GM18517 (cell line): ENCODE measurements at regions not wholly inside any gene's neighbourhood (a gene's known extent, or its start where the extent isn't known, plus 50 kb on each side); places are given as distances from the start of the nearest gene placed in this dataset.
"Not testable (repeated sequence)": the region's sequence is repeated elsewhere in the genome, so short reads cannot be mapped to it uniquely, and the experiment has no call there.

ENCODE experiments used
- ATAC-seq: cut with Tn5 transposase; IDR thresholded peaks from one replicate; pipeline ENCODE4 v1.9.1; 2021; ENCODE audit warnings: mild to moderate bottlenecking, moderate library complexity; ENCODE audit not compliant: unreplicated experiment

GRCh38 chr6:155887421-155887820, 431.8 kb upstream of the NOX3 start:
- ATAC-seq, result no peak

- no peak for ATAC-seq
Observed at GRCh38 chr6:155883741-155884140, 428.1 kb upstream of the NOX3 start.

GRCh38 chr6:155883334-155883731, 427.7 kb upstream of the NOX3 start:
- ATAC-seq, result no peak

- peak; percentile 87 for ATAC-seq
Observed at GRCh38 chr6:155882527-155883333, 427.1 kb upstream of the NOX3 start.

GRCh38 chr6:155881826-155882526, 426.3 kb upstream of the NOX3 start:
- ATAC-seq, result peak; percentile 31

- no peak for ATAC-seq
Observed at GRCh38 chr6:155880900-155881299, 425.3 kb upstream of the NOX3 start.

GRCh38 chr6:155872961-155873360, 417.3 kb upstream of the NOX3 start:
- ATAC-seq, result no peak

- no peak for ATAC-seq
Observed at GRCh38 chr6:155867682-155868081, 412.0 kb upstream of the NOX3 start.

- ATAC-seq, result not testable (repeated sequence)
Observed at GRCh38 chr6:155866676-155867390, 411.2 kb upstream of the NOX3 start.

GRCh38 chr6:155861821-155862220, 406.2 kb upstream of the NOX3 start:
- no peak for ATAC-seq

- not testable (repeated sequence) for ATAC-seq
Observed at GRCh38 chr6:155858906-155859305, 403.3 kb upstream of the NOX3 start.

GRCh38 chr6:155854787-155855186, 399.1 kb upstream of the NOX3 start:
- no peak for ATAC-seq

GRCh38 chr6:155853011-155853410, 397.4 kb upstream of the NOX3 start:
- no peak for ATAC-seq

- no peak for ATAC-seq
Observed at GRCh38 chr6:155850408-155850841, 394.8 kb upstream of the NOX3 start.

- ATAC-seq, result no peak
Observed at GRCh38 chr6:155847711-155848110, 392.1 kb upstream of the NOX3 start.

- ATAC-seq, result no peak
Observed at GRCh38 chr6:155837474-155837873, 381.8 kb upstream of the NOX3 start.

GRCh38 chr6:155832596-155832995, 377.0 kb upstream of the NOX3 start:
- ATAC-seq, result no peak

- ATAC-seq, result no peak
Observed at GRCh38 chr6:155830531-155830930, 374.9 kb upstream of the NOX3 start.

- ATAC-seq, result no peak
Observed at GRCh38 chr6:155829646-155830045, 374.0 kb upstream of the NOX3 start.

GRCh38 chr6:155828989-155829388, 373.4 kb upstream of the NOX3 start:
- no peak for ATAC-seq

GRCh38 chr6:155818698-155819097, 363.1 kb upstream of the NOX3 start:
- no peak for ATAC-seq

GRCh38 chr6:155813548-155813947, 357.9 kb upstream of the NOX3 start:
- ATAC-seq, result no peak
